Neural cell (in vitro differentiated cells): ENCODE measurements at regions not wholly inside any gene's neighbourhood (a gene's known extent, or its start where the extent isn't known, plus 50 kb on each side); places are given as distances from the start of the nearest gene placed in this dataset.

Experiments
- H2AFZ ChIP-seq: fragments of 200-600, 300-800 bp; sonication (generic), shearing (Covaris generic); 2 replicates; pipeline ENCODE4 v1.6.0; 2014; ENCODE audit warnings: low read depth, mild to moderate bottlenecking, antibody characterized with exemption, low read length, moderate library complexity
- H3F3A ChIP-seq: fragments of 200-600 bp; shearing (Covaris generic); 2 replicates; pipeline ENCODE4 v1.6.1; 2016; ENCODE audit warnings: mild to moderate bottlenecking, moderate library complexity, mixed read lengths, antibody characterized with exemption, low read length; ENCODE audit not compliant: insufficient read depth, poor library complexity, severe bottlenecking
- H3K27ac ChIP-seq: fragments of 200-600, 300-800 bp; sonication (generic), shearing (Covaris generic); 2 replicates; pipeline ENCODE4 v1.5.1; 2014; ENCODE audit warnings: mild to moderate bottlenecking, low read length, moderate library complexity
- H3K27me3 ChIP-seq: fragments of 300-800, 200-600 bp; sonication (generic), shearing (Covaris generic); 2 replicates; pipeline ENCODE4 v1.6.0; 2014; ENCODE audit warnings: mild to moderate bottlenecking, low read depth, low read length, moderate library complexity; ENCODE audit not compliant: insufficient read depth
- H3K36me3 ChIP-seq: fragments of 300-800, 200-600 bp; sonication (generic), shearing (Covaris generic); 2 replicates; pipeline ENCODE4 v1.5.1; 2014; ENCODE audit warnings: mild to moderate bottlenecking, antibody characterized with exemption, low read length, moderate library complexity; ENCODE audit not compliant: insufficient read depth
- H3K4me2 ChIP-seq: fragments of 300-800, 200-600 bp; sonication (generic), shearing (Covaris generic); 2 replicates; pipeline ENCODE4 v1.6.0; 2014; ENCODE audit warnings: mild to moderate bottlenecking, low read length
- H3K4me3 ChIP-seq: fragments of 300-800, 200-600 bp; sonication (generic), shearing (Covaris generic); 2 replicates; pipeline ENCODE4 v1.5.1; 2014; ENCODE audit warnings: mild to moderate bottlenecking, low read length, moderate library complexity
- H3K79me2 ChIP-seq: fragments of 200-600 bp; shearing (Covaris generic); replicated peaks from 2 replicates; pipeline ENCODE4 v1.6.0; 2014; ENCODE audit warnings: mild to moderate bottlenecking, low read length, moderate library complexity; ENCODE audit not compliant: insufficient read depth
- H3K9ac ChIP-seq: fragments of 300-800, 200-600 bp; sonication (generic), shearing (Covaris generic); 2 replicates; pipeline ENCODE4 v1.6.1; 2016; ENCODE audit warnings: mild to moderate bottlenecking, low read length, mixed read lengths
- H3K9me2 ChIP-seq: fragments of 200-600 bp; shearing (Covaris generic); 2 replicates; pipeline ENCODE4 v1.6.1; 2016; ENCODE audit warnings: mild to moderate bottlenecking, low read length, mixed read lengths; ENCODE audit not compliant: insufficient read depth
- H3K9me3 ChIP-seq: fragments of 200-600, 300-800 bp; sonication (generic), shearing (Covaris generic); 2 replicates; pipeline ENCODE4 v1.6.1; 2016; ENCODE audit warnings: mild to moderate bottlenecking, mixed run types, low read length, moderate library complexity, mixed read lengths
- H4K20me1 ChIP-seq: fragments of 200-600 bp; shearing (Covaris generic); 2 replicates; pipeline ENCODE4 v1.6.1; 2016; ENCODE audit warnings: mild to moderate bottlenecking, mixed run types; ENCODE audit not compliant: insufficient read depth
- EP300 ChIP-seq: fragments of 450-650 bp; conservative IDR thresholded peaks from 2 replicates; pipeline ENCODE4 v1.6.1; 2014; ENCODE audit warnings: antibody characterized with exemption, mild to moderate bottlenecking, moderate library complexity; ENCODE audit not compliant: poor library complexity, severe bottlenecking
- EZH2 ChIP-seq: fragments of 200-600, 300-800 bp; shearing (Covaris generic), sonication (generic); IDR thresholded peaks from 2 replicates; pipeline ENCODE4 v1.6.1; 2014; ENCODE audit warnings: antibody characterized with exemption, low read length, borderline replicate concordance, mild to moderate bottlenecking; ENCODE audit not compliant: insufficient read depth, poor library complexity, severe bottlenecking
- MXI1 ChIP-seq: fragments of 450-650 bp; conservative IDR thresholded peaks from 2 replicates; pipeline ENCODE4 v1.6.1; 2014; ENCODE audit warnings: antibody characterized with exemption, mild to moderate bottlenecking; ENCODE audit not compliant: poor library complexity, severe bottlenecking
- POLR2AphosphoS5 ChIP-seq: IDR thresholded peaks from 2 replicates; pipeline ENCODE4 v1.6.1; 2012
- RAD21 ChIP-seq: fragments of 450-650 bp; conservative IDR thresholded peaks from 2 replicates; pipeline ENCODE4 v1.6.1; 2014; ENCODE audit warnings: antibody characterized with exemption, mild to moderate bottlenecking, moderate library complexity
- SMC3 ChIP-seq: fragments of 450-650 bp; conservative IDR thresholded peaks from 2 replicates; pipeline ENCODE4 v1.6.1; 2014; ENCODE audit warnings: antibody characterized with exemption, mild to moderate bottlenecking, moderate library complexity; ENCODE audit not compliant: poor library complexity
- TAF1 ChIP-seq: IDR thresholded peaks from 2 replicates; pipeline ENCODE4 v1.6.1; 2012; ENCODE audit warnings: low read depth
- TF ChIP-seq, protein P1 (sequence below): IDR thresholded peaks from 2 replicates; pipeline ENCODE4 v1.6.1; 2012; ENCODE audit warnings: borderline replicate concordance
- TF ChIP-seq, protein P2 (sequence below): fragments of 450-650 bp; IDR thresholded peaks from 2 replicates; pipeline ENCODE4 v1.5.1; 2014; ENCODE audit warnings: antibody characterized with exemption, mild to moderate bottlenecking, moderate library complexity; ENCODE audit not compliant: poor library complexity, severe bottlenecking

DNA sequence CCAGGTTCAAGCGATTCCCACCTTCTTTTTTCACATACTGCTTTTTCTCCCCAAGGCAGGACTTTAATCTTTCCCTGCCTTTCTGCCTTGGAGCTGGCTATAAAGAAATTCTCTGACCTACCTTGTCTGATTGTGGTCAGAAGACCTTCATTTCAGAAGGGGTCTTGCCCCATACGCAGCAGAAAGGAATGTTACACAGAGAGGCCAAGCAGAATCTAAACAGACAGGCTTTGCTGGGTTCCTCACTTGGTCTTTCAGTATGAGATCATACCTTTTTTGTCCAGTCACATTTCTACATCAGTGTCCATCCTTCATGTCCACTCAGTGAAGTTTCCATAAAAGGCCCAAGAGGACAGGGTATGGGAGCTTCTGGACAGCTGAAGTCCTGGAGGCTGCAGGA is 108.3 kb upstream of the RBPJ start:
- no peaks in the 10 kb centered on the region for H3K36me3 ChIP-seq
- no peak overlapping the region for H3K9ac ChIP-seq
- no peaks in the 10 kb centered on the region for H3K9me3 ChIP-seq
- H3K9me2 ChIP-seq = no peaks in the 10 kb centered on the region
- no peak for TF ChIP-seq MXI1
- TF ChIP-seq EP300 = no peak
- no peak for TF ChIP-seq POLR2AphosphoS5
- no peak for TF ChIP-seq TAF1
- TF ChIP-seq RAD21 = no peak
- TF ChIP-seq SMC3 = no peak
- H3K27ac ChIP-seq = no peak overlapping the region
- H3K4me3 ChIP-seq = no peak overlapping the region
- H4K20me1 ChIP-seq = no peaks in the 10 kb centered on the region
- H3K79me2 ChIP-seq = no peaks in the 10 kb centered on the region
- no peaks in the 10 kb centered on the region for H3F3A ChIP-seq
- no peak overlapping the region for H2AFZ ChIP-seq
- H3K4me2 ChIP-seq = no peak overlapping the region
- peaks cover 7% of the 10 kb centered on the region for H3K27me3 ChIP-seq

DNA sequence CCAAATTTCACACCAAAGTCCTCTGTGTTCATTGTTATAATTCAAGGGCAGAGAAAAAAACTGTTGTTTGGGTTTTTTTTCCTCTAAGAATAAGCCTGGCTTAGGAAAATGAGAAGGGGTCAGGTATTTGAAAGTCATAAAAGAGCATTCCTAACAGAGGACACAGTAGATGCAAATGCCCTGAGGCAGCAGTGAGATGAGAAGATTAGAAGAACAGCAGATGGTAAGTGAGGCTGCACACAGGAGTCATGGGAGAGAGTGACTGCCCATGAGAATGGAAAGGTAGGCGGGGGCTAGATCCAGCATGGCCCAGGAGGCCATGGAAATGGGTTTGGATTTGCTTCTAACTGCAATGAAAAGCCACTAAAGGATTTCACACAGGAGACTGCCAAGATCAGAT is 107.5 kb upstream of the RBPJ start:
- no peaks in the 10 kb centered on the region for H3K79me2 ChIP-seq
- no peaks in the 10 kb centered on the region for H3K9me3 ChIP-seq
- H3K4me2 ChIP-seq = no peak overlapping the region
- H4K20me1 ChIP-seq = no peaks in the 10 kb centered on the region
- H3K9me2 ChIP-seq = no peaks in the 10 kb centered on the region
- no peak overlapping the region for H2AFZ ChIP-seq
- H3K9ac ChIP-seq = no peak overlapping the region
- TF ChIP-seq POLR2AphosphoS5 (no peak), EZH2 (no peak), RAD21 (no peak), MXI1 (no peak), TAF1 (no peak), EP300 (no peak)
- TF ChIP-seq, protein P1, sequence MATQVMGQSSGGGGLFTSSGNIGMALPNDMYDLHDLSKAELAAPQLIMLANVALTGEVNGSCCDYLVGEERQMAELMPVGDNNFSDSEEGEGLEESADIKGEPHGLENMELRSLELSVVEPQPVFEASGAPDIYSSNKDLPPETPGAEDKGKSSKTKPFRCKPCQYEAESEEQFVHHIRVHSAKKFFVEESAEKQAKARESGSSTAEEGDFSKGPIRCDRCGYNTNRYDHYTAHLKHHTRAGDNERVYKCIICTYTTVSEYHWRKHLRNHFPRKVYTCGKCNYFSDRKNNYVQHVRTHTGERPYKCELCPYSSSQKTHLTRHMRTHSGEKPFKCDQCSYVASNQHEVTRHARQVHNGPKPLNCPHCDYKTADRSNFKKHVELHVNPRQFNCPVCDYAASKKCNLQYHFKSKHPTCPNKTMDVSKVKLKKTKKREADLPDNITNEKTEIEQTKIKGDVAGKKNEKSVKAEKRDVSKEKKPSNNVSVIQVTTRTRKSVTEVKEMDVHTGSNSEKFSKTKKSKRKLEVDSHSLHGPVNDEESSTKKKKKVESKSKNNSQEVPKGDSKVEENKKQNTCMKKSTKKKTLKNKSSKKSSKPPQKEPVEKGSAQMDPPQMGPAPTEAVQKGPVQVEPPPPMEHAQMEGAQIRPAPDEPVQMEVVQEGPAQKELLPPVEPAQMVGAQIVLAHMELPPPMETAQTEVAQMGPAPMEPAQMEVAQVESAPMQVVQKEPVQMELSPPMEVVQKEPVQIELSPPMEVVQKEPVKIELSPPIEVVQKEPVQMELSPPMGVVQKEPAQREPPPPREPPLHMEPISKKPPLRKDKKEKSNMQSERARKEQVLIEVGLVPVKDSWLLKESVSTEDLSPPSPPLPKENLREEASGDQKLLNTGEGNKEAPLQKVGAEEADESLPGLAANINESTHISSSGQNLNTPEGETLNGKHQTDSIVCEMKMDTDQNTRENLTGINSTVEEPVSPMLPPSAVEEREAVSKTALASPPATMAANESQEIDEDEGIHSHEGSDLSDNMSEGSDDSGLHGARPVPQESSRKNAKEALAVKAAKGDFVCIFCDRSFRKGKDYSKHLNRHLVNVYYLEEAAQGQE = no peak
- TF ChIP-seq, protein P2, sequence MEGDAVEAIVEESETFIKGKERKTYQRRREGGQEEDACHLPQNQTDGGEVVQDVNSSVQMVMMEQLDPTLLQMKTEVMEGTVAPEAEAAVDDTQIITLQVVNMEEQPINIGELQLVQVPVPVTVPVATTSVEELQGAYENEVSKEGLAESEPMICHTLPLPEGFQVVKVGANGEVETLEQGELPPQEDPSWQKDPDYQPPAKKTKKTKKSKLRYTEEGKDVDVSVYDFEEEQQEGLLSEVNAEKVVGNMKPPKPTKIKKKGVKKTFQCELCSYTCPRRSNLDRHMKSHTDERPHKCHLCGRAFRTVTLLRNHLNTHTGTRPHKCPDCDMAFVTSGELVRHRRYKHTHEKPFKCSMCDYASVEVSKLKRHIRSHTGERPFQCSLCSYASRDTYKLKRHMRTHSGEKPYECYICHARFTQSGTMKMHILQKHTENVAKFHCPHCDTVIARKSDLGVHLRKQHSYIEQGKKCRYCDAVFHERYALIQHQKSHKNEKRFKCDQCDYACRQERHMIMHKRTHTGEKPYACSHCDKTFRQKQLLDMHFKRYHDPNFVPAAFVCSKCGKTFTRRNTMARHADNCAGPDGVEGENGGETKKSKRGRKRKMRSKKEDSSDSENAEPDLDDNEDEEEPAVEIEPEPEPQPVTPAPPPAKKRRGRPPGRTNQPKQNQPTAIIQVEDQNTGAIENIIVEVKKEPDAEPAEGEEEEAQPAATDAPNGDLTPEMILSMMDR = no peak
- H3K27ac ChIP-seq = no peak overlapping the region
- no peak overlapping the region for H3K4me3 ChIP-seq
- H3F3A ChIP-seq = no peaks in the 10 kb centered on the region
- peaks cover 7% of the 10 kb centered on the region for H3K27me3 ChIP-seq
- H3K36me3 ChIP-seq = no peaks in the 10 kb centered on the region

DNA sequence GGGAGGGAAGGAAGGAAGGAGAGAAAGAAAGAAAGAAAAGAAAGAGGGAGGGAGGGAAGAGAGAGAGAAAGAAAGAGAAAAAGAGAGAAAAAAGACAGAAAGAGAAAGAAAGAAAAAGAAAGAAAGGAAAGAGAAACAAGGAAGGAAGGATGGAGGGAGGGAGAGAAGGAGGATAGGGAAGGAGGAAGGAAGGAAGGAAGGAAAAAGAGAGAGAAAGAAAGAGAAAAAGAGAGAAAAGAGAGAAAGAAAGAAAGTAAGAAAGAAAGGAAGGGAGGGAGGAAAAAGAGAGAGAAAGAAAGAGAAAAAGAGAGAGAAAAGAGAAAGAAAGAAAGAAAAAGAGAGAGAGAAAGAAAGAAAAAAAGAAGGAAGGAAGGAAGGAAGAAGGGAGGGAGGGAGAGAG is 105.8 kb upstream of the RBPJ start:
- Histone ChIP-seq H3K9ac (no peak overlapping the region), H3K4me3 (no peak overlapping the region), H4K20me1 (no peaks in the 10 kb centered on the region), H3K27ac (no peak overlapping the region), H3K36me3 (no peaks in the 10 kb centered on the region), H3K4me2 (no peak overlapping the region), H3K9me2 (no peaks in the 10 kb centered on the region), H2AFZ (no peak overlapping the region), H3K79me2 (no peaks in the 10 kb centered on the region), H3K9me3 (no peaks in the 10 kb centered on the region), H3F3A (no peaks in the 10 kb centered on the region), H3K27me3 (peaks cover under 1% of the 10 kb centered on the region)
- no peak for TF ChIP-seq POLR2AphosphoS5
- TF ChIP-seq SMC3 = no peak
- no peak for TF ChIP-seq MXI1
- TF ChIP-seq, protein P2 = no peak
- TF ChIP-seq, protein P1 = no peak
- no peak for TF ChIP-seq EZH2
